GM19467 (cell line): ENCODE measurements at regions not wholly inside any gene's neighbourhood (a gene's known extent, or its start where the extent isn't known, plus 50 kb on each side); places are given as distances from the start of the nearest gene placed in this dataset.

Source experiments
- ATAC-seq: cut with Tn5 transposase; IDR thresholded peaks from one replicate; pipeline ENCODE4 v1.9.1; 2021; ENCODE audit warnings: mild to moderate bottlenecking, moderate library complexity; ENCODE audit not compliant: unreplicated experiment

- ATAC-seq, result no peak
These were observed 229.3 kb downstream of the ANKRD50 start for GRCh38 chr4:124483048-124483906.

DNA sequence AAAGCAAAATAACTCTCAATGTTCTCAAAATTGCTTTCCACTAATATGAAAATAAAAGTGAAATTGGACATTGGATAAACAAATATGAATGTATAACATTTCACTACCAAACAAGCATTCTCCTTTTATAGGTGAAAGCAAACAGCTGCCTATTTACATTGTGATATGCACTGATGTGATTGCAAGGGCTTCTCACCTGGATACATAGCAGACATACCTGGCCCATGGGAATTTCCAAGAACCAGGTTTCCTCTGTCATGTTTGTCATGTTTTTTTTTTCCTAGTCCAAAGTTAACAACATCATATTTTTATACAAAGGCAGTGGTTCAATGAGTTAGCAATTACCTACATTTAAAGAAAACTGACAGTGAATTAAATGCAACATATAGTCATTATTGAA, 228.5 kb downstream of the ANKRD50 start:
- no peak for ATAC-seq

DNA sequence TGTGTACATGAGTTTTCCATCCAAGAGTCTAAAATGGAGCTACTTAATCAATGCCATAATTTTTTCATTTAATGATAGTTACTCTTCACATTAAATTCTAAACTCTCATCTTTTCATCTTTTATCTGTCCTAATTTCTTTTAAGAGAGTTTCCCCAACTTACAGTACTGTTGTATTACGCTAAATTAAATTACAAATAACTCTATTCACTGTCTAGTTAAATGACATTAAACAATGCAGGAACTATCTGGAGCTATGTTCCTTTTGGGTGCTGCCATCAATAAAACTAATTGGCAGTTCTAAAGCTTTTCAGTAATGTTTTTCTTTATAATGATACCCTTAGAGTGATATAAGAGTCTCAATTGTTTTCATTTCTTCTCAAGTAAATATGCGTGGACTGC, 227.6 kb downstream of the ANKRD50 start:
- no peak for ATAC-seq

DNA sequence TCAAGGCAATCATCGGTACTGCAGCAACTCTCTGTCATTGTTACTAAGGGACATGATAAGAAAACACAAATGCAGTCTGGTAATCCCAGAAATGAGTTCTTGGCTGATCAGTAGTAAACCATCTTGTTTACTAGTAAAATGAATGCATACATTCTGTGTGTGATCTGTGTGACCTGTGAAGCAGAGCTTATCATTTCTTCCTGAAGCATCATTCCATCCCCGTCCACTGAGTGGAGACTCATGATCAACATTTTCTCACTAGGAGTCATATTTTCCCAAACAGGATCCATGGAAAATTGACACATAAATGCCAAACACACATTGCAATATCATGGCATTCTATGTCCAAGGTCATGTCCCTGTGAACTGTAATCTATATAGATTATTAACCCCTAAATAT, 226.1 kb downstream of the ANKRD50 start:
- ATAC-seq, result no peak

- no peak for ATAC-seq
These were observed 224.9 kb downstream of the ANKRD50 start for GRCh38 chr4:124487651-124488050.

GRCh38 chr4:124491361-124492145, 221.0 kb downstream of the ANKRD50 start:
- ATAC-seq, result no peak

- ATAC-seq, result no peak
These were observed 213.3 kb downstream of the ANKRD50 start for GRCh38 chr4:124499261-124499660.

GRCh38 chr4:124501576-124501975, 211.0 kb downstream of the ANKRD50 start:
- no peak for ATAC-seq

- no peak for ATAC-seq
These were observed 208.1 kb downstream of the ANKRD50 start for GRCh38 chr4:124504431-124504830.

GRCh38 chr4:124505211-124505610, 207.3 kb downstream of the ANKRD50 start:
- ATAC-seq, result no peak

- ATAC-seq, result no peak
These were observed 203.4 kb downstream of the ANKRD50 start for GRCh38 chr4:124509151-124509550.

DNA sequence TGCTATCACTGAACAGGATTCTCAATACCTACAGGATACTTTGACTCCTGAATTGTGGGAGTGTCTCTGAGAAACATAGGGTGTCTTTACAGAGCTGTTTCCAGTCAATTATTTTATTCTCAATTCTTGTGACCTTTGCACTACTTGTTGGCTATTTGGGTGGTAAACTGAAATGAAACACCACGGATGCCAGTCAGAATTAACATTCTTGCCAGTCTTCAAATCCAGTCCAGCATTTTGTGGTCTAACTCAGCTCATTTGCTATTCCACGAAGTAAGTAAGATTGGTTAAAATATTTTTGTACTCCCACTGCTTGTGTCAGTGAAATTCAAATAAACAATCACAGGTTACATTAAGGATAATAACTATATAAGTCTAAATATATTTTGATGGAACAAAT, 197.9 kb downstream of the ANKRD50 start:
- no peak for ATAC-seq

- ATAC-seq, result no peak
These were observed 196.9 kb downstream of the ANKRD50 start for GRCh38 chr4:124515591-124515990.

DNA sequence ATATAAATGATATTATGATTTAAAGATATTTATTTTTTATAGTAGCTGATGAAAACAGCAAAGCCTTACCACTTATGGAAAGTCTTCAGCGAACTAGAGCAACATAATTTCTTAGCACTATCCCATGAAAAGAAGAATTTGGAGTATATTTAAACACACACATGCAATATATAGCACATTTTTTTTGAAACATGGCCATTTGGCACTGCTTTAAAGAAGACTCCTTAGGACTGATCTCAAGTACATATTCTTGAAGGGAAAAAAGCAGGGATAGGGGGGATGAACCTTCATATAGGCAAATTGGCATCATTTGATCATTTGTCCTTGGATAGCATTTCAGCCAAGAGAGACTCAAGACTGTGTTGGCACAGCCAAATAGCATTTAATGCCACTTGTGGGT, 193.3 kb downstream of the ANKRD50 start:
- no peak for ATAC-seq

GRCh38 chr4:124523816-124524215, 188.7 kb downstream of the ANKRD50 start:
- ATAC-seq, result no peak

DNA sequence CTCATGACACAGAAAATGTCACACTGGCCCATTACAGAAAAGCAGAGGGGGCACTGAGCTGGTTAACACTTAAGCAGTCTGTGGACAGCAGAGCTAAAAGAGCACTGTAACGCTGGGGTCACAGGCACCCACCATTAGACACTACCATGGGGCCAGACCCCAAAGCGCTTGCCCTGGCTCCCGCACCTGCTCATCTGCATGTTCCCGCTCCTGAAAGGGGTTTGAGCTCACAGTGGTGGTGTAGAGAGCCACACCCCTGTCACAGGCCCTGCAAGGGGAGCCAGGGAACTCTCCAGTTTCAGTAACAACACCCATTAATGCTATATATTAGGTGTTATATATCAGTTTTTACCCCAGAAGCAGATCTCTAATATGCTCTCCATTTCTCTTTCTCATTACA, 187.0 kb downstream of the ANKRD50 start:
- ATAC-seq, result no peak

DNA sequence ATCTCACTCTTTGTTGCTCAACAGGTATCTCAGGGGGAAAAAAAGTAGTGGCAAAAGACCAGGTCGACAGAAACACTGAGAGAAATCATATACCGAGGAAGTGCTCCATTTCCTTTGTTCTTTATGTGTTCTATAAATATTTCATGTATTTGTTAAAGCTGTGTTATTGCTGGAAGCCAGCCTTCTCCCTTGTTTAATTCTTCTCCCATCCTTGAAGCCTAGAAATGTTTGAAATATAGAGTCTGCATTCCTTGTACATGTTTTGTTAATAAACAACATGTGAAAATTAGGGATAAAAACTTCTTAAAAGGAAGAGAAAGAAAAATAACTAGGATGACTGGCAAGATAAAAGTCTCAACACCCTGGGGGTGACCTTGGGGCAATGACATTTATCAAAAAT, 186.2 kb downstream of the ANKRD50 start:
- ATAC-seq, result no peak

GRCh38 chr4:124526769-124527168, 185.8 kb downstream of the ANKRD50 start:
- ATAC-seq, result no peak

- no peak for ATAC-seq
These were observed 185.2 kb downstream of the ANKRD50 start for GRCh38 chr4:124527364-124527763.

- no peak for ATAC-seq
These were observed 183.4 kb downstream of the ANKRD50 start for GRCh38 chr4:124529131-124529530.

DNA sequence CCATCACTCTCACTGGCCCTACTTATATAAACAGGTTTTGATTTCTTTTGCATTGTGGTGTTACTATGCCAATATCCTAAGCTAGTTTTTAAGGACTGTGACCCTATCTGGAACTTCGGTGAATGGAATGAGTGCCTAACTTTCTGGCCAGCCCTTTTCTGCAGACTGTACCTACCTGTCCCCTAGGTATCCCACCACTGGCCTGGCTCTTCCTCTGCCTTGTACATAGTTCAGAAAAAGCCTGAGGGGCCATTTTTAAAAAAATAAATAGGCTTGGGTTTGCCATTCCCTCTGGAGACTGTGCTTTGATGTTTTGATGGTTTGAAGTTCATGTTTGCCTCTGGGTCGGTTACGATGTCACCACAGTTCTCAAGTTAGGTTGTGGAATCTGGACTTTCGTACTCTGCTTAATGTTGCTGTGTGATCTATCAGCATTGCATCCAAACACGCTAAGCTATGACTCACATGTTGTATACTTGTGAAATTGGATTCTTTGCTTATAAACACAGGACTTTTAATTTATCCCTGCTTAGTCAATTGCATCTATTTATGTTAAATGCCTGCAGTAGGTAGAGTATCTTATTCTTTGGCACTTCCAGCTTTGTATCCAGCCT, 182.0 kb downstream of the ANKRD50 start:
- no peak for ATAC-seq

DNA sequence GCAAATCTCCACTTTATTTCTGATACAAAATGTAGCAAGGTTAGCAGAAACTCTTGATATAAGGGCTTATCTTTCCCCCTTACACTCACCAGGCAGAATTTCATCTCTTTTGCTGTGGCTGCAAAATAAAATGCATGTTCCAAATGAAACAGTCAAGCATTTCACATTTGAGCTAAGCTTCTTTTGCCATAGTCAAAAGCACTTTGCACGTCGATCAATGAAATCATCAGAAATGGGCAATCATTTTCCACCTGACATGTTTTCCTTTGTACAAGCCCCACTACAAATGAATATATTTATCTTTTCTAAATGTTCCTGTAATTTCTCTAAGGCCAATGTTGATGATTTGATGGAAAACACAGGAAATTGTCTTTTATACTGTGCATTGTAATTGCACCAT, 178.4 kb downstream of the ANKRD50 start:
- ATAC-seq, result no peak
